IMR-90 (cell line): ENCODE measurements at regions not wholly inside any gene's neighbourhood (a gene's known extent, or its start where the extent isn't known, plus 50 kb on each side); places are given as distances from the start of the nearest gene placed in this dataset.

Experiments used
- ATAC-seq: fragments of 200-7000 bp; cut with Tn5 transposase; 2 replicates; pipeline ENCODE4 v1.9.1; 2020; ENCODE audit warnings: low read depth, mild to moderate bottlenecking, moderate library complexity
- BruUV-seq: library from RNA; stranded (reverse); fragments of 400-500 nt; replicated peaks from 2 replicates; lab custom pipeline; 2021; lab: Mats Ljungman, UMichigan
- CTCF ChIA-PET: fragments of 300-600 bp; formaldehyde crosslinking; extraction: SDS; loops from one replicate; lab custom pipeline; 2021; ENCODE audit warnings: antibody characterized with exemption; lab: Yijun Ruan, JAX
- POLR2A ChIA-PET: fragments of 300-600 bp; sonication (Branson Sonifier 250); formaldehyde crosslinking; loops from one replicate; lab custom pipeline; 2022; ENCODE audit warnings: antibody characterized with exemption; ENCODE audit not compliant: unreplicated experiment; lab: Charles Lee
- DNase-seq: peaks from one replicate; pipeline ENCODE4 v3.0.0; 2013
- H2AFZ ChIP-seq: replicated peaks from 2 replicates; pipeline ENCODE3; 2013; ENCODE audit warnings: low read length, mild to moderate bottlenecking; ENCODE audit not compliant: poor library complexity
- H2AK5ac ChIP-seq: 2 replicates; pipeline ENCODE4 v1.6.1; 2013; ENCODE audit warnings: low read depth, low read length, inconsistent platforms
- H2AK9ac ChIP-seq: replicated peaks from 2 replicates; pipeline ENCODE3; 2013; ENCODE audit warnings: mild to moderate bottlenecking, low read depth, low read length, moderate library complexity; ENCODE audit not compliant: poor library complexity
- H2BK120ac ChIP-seq: 2 replicates; pipeline ENCODE4 v1.6.1; 2013; ENCODE audit warnings: low read depth, low read length, inconsistent platforms
- H2BK15ac ChIP-seq: 3 replicates; pipeline ENCODE4 v1.6.1; 2013; ENCODE audit warnings: low read depth, low read length, inconsistent platforms
- H2BK20ac ChIP-seq: 2 replicates; pipeline ENCODE4 v1.6.1; 2013; ENCODE audit warnings: low read depth, mild to moderate bottlenecking, inconsistent platforms, low read length, moderate library complexity
- H2BK5ac ChIP-seq: 2 replicates; pipeline ENCODE4 v1.6.1; 2013; ENCODE audit warnings: mild to moderate bottlenecking, low read depth, low read length, inconsistent platforms; ENCODE audit not compliant: poor library complexity, severe bottlenecking
- H3K14ac ChIP-seq: replicated peaks from 2 replicates; pipeline ENCODE4 v1.6.1; 2013; ENCODE audit warnings: low read depth, low read length, inconsistent platforms
- H3K18ac ChIP-seq: 2 replicates; pipeline ENCODE4 v1.6.1; 2013; ENCODE audit warnings: low read depth, low read length, control low read depth
- H3K23ac ChIP-seq: 2 replicates; pipeline ENCODE4 v1.6.1; 2013; ENCODE audit warnings: low read depth, low read length, inconsistent platforms
- H3K27ac ChIP-seq: 2 replicates; pipeline ENCODE4 v1.5.1; 2013; ENCODE audit warnings: mild to moderate bottlenecking, control low read depth, low read length; ENCODE audit not compliant: insufficient read depth
- H3K27me3 ChIP-seq: 2 replicates; pipeline ENCODE4 v1.6.1; 2013; ENCODE audit warnings: low read length; ENCODE audit not compliant: control insufficient read depth, insufficient read depth
- H3K36me3 ChIP-seq: 2 replicates; pipeline ENCODE4 v1.6.1; 2013; ENCODE audit warnings: low read length, mixed read lengths; ENCODE audit not compliant: control insufficient read depth, insufficient read depth
- H3K4ac ChIP-seq: 2 replicates; pipeline ENCODE4 v1.6.1; 2013; ENCODE audit warnings: low read depth, low read length, inconsistent platforms
- H3K4me1 ChIP-seq: 2 replicates; pipeline ENCODE4 v1.6.1; 2013; ENCODE audit warnings: low read length, mixed read lengths; ENCODE audit not compliant: control insufficient read depth, insufficient read depth
- H3K4me2 ChIP-seq: 2 replicates; pipeline ENCODE4 v1.6.1; 2013; ENCODE audit warnings: low read depth, mild to moderate bottlenecking, control low read depth, low read length, moderate library complexity
- H3K4me3 ChIP-seq: 2 replicates; pipeline ENCODE4 v1.5.1; 2013; ENCODE audit warnings: low read depth, mild to moderate bottlenecking, control low read depth, low read length, moderate library complexity; ENCODE audit not compliant: insufficient read depth
- H3K56ac ChIP-seq: 2 replicates; pipeline ENCODE4 v1.6.1; 2013; ENCODE audit warnings: low read length, inconsistent platforms; ENCODE audit not compliant: insufficient read depth; ENCODE audit errors: extremely low read depth
- H3K79me1 ChIP-seq, 2 experiments: 2 replicates each; pipeline ENCODE4 v1.6.1; 2013; ENCODE audit warnings: low read length in 2 of 2, inconsistent platforms in 1 of 2, low read depth in 1 of 2
- H3K9ac ChIP-seq: 2 replicates; pipeline ENCODE4 v1.6.1; 2013; ENCODE audit warnings: low read depth, low read length, control low read depth
- H3K9me1 ChIP-seq: 2 replicates; pipeline ENCODE4 v1.6.1; 2013; ENCODE audit warnings: low read length, inconsistent platforms; ENCODE audit not compliant: insufficient read depth
- H3K9me3 ChIP-seq: 2 replicates; pipeline ENCODE4 v1.6.1; 2013; ENCODE audit warnings: low read length; ENCODE audit not compliant: control insufficient read depth, insufficient read depth
- H4K20me1 ChIP-seq: 2 replicates; pipeline ENCODE4 v1.6.1; 2013; ENCODE audit warnings: low read length, inconsistent platforms; ENCODE audit not compliant: insufficient read depth
- H4K5ac ChIP-seq: 2 replicates; pipeline ENCODE4 v1.6.1; 2013; ENCODE audit warnings: mild to moderate bottlenecking, low read depth, low read length, control low read depth
- H4K8ac ChIP-seq, 2 experiments: 2 replicates each; pipeline ENCODE4 v1.6.1; 2013; ENCODE audit warnings: low read depth in 2 of 2, low read length in 2 of 2, control low read depth in 1 of 2, inconsistent platforms in 1 of 2
- H4K91ac ChIP-seq: 2 replicates; pipeline ENCODE4 v1.6.1; 2013; ENCODE audit warnings: low read depth, low read length, inconsistent platforms; ENCODE audit not compliant: insufficient read depth
- CHD1 ChIP-seq: IDR thresholded peaks from 2 replicates; pipeline ENCODE4 v1.6.1; 2012; ENCODE audit warnings: low read depth, low read length, improper control_type of control experiment
- MXI1 ChIP-seq: IDR thresholded peaks from 2 replicates; pipeline ENCODE4 v1.6.1; 2012; ENCODE audit warnings: low read depth, mild to moderate bottlenecking, low read length, moderate library complexity, borderline replicate concordance
- NFE2L2 ChIP-seq: fragments of 150-350 bp; IDR thresholded peaks from 2 replicates; pipeline ENCODE4 v1.6.1; 2016; ENCODE audit warnings: low read depth, mild to moderate bottlenecking, low read length
- RCOR1 ChIP-seq: IDR thresholded peaks from 2 replicates; pipeline ENCODE4 v1.6.1; 2012; ENCODE audit warnings: mild to moderate bottlenecking, low read length, improper control_type of control experiment; ENCODE audit not compliant: insufficient replicate concordance
- SMC3 ChIP-seq: fragments of 150-350 bp; IDR thresholded peaks from 2 replicates; pipeline ENCODE4 v1.6.1; 2016; ENCODE audit warnings: low read depth, mild to moderate bottlenecking, antibody characterized with exemption, low read length, moderate library complexity
- dilution Hi-C: fragments of 300-500 bp; cut with HindIII; formaldehyde crosslinking; loops from one replicate; pipeline ENCODE4 v1.14.3; 2018; ENCODE audit warnings: low sequenced_read_pairs; ENCODE audit not compliant: unreplicated experiment
- in situ Hi-C: fragments of 300-500 bp; cut with MboI; formaldehyde crosslinking; loops from 3 replicates; pipeline ENCODE4 v1.14.3; 2019; ENCODE audit warnings: low sequenced_read_pairs, inconsistent platforms, mixed read lengths
- intact Hi-C: fragments of 100-400 bp; cut with micrococcal nuclease; formaldehyde crosslinking; loops from 2 replicates; pipeline ENCODE4 v1.10.0; 2022

GRCh38 chr10:60605476-60605875 is 172.8 kb upstream of the CDK1 start:
- no peak overlapping the region for H3K9ac ChIP-seq
- dilution Hi-C loops, result no loop called here
- peaks cover 2% of the 10 kb centered on the region for H3K27me3 ChIP-seq
- H3K4me2 ChIP-seq, result no peak overlapping the region
- no peak overlapping the region for H2AK5ac ChIP-seq
- H3K36me3 ChIP-seq, result no peaks in the 10 kb centered on the region
- no peaks in the 10 kb centered on the region for H4K20me1 ChIP-seq
- H3K4me1 ChIP-seq, result no peaks in the 10 kb centered on the region
- no peaks in the 10 kb centered on the region for H3K79me1 ChIP-seq
- no peak overlapping the region for H4K8ac ChIP-seq
- no peak overlapping the region for H3K56ac ChIP-seq
- H4K91ac ChIP-seq, result no peak overlapping the region
- no peak overlapping the region for H2AFZ ChIP-seq
- H2BK5ac ChIP-seq, result no peak overlapping the region
- no peak overlapping the region for H3K4ac ChIP-seq
- H3K18ac ChIP-seq, result no peak overlapping the region
- H2BK120ac ChIP-seq, result no peak overlapping the region
- DNase-seq (no peak), ATAC-seq (no peak)
- H2BK15ac ChIP-seq, result no peak overlapping the region
- no peak overlapping the region for H4K5ac ChIP-seq
- ChIA-PET CTCF (no interaction called here), POLR2A (no interaction called here)
- in situ Hi-C loops, result no loop called here
- H3K9me1 ChIP-seq, result no peaks in the 10 kb centered on the region
- H3K27ac ChIP-seq, result no peak overlapping the region
- H2BK20ac ChIP-seq, result no peak overlapping the region
- no peak overlapping the region for H2AK9ac ChIP-seq
- intact Hi-C loops, result no loop called here
- no peak overlapping the region for H3K23ac ChIP-seq
- H3K14ac ChIP-seq, result no peak overlapping the region
- no peak for TF ChIP-seq MXI1
- no peak for TF ChIP-seq SMC3
- TF ChIP-seq RCOR1, result no peak
- TF ChIP-seq CHD1, result no peak
- no peak for TF ChIP-seq NFE2L2
- H3K9me3 ChIP-seq, result no peaks in the 10 kb centered on the region
- no peak overlapping the region for H3K4me3 ChIP-seq
- BruUV-seq, result no TSS peak
